ENCODE measurements at regions not wholly inside any gene's neighbourhood (a gene's known extent, or its start where the extent isn't known, plus 50 kb on each side); places are given as distances from the start of the nearest gene placed in this dataset.

- TF ChIP-seq CTCF (IDR thresholded peaks at IDR 0.05; ENCODE audit: control extremely low read depth in 1 of 3, insufficient read depth in 1 of 3, low read depth in 1 of 3, low read length in 3 of 3) = no peak
Observed at GRCh38 chr15:45906230-45906629, 271.4 kb downstream of the SQOR start (continued).

All from H1 (cell line).